GM12891 (cell line): ENCODE measurements at regions not wholly inside any gene's neighbourhood (a gene's known extent, or its start where the extent isn't known, plus 50 kb on each side); places are given as distances from the start of the nearest gene placed in this dataset.

Source experiments
- POLR2A ChIP-seq: IDR thresholded peaks from 2 replicates; pipeline ENCODE4 v1.6.1; 2011; ENCODE audit warnings: low read depth, low read length, control low read depth
- POLR2AphosphoS5 ChIP-seq: IDR thresholded peaks from 2 replicates; pipeline ENCODE4 v1.6.1; 2011; ENCODE audit warnings: low read depth, low read length, control low read depth
- TAF1 ChIP-seq: IDR thresholded peaks from 2 replicates; pipeline ENCODE4 v1.6.1; 2011; ENCODE audit warnings: low read depth, low read length, control low read depth

- TF ChIP-seq POLR2A: no peak
- TF ChIP-seq TAF1: no peak
- no peak for TF ChIP-seq POLR2AphosphoS5
Observed at GRCh38 chr1:60802884-60803283, 279.5 kb upstream of the NFIA start.
